HG02840 (cell line): ENCODE measurements at regions not wholly inside any gene's neighbourhood (a gene's known extent, or its start where the extent isn't known, plus 50 kb on each side); places are given as distances from the start of the nearest gene placed in this dataset.
"Not testable (repeated sequence)": the region's sequence is repeated elsewhere in the genome, so short reads cannot be mapped to it uniquely, and the experiment has no call there.

Experiments used
- ATAC-seq: cut with Tn5 transposase; IDR thresholded peaks from one replicate; pipeline ENCODE4 v1.9.1; 2021; ENCODE audit warnings: mild to moderate bottlenecking, moderate library complexity, moderate number of reproducible peaks; ENCODE audit not compliant: unreplicated experiment, low FRiP score

- not testable (repeated sequence) for ATAC-seq
These were observed 270.0 kb upstream of the RRP15 start for GRCh38 chr1:218015106-218015505.

- no peak for ATAC-seq
These were observed 260.8 kb upstream of the RRP15 start for GRCh38 chr1:218024211-218024720.

GRCh38 chr1:218025454-218025853 lies 259.6 kb upstream of the RRP15 start:
- ATAC-seq = no peak

DNA sequence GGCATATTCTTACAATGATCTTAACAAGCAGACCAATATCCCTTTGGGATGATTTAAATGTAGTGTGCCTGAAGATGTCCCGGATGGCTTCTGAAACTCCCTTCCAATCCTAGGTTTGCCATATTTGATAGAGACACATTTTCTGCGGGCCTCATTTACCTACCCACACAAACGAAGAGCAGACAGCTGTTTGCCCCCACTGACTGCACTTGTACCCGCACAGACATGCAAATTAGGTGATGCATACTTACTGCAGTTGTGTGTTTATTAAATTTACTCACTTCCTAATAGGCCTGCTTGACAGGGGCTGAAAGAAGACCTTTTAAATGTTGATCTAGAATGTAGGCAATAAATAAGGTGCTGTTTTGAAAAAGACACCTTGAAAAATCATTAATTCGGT lies 257.9 kb upstream of the RRP15 start:
- no peak for ATAC-seq

- ATAC-seq = no peak
These were observed 254.2 kb upstream of the RRP15 start for GRCh38 chr1:218030846-218031245.

GRCh38 chr1:218031901-218032300 lies 253.2 kb upstream of the RRP15 start:
- no peak for ATAC-seq

DNA sequence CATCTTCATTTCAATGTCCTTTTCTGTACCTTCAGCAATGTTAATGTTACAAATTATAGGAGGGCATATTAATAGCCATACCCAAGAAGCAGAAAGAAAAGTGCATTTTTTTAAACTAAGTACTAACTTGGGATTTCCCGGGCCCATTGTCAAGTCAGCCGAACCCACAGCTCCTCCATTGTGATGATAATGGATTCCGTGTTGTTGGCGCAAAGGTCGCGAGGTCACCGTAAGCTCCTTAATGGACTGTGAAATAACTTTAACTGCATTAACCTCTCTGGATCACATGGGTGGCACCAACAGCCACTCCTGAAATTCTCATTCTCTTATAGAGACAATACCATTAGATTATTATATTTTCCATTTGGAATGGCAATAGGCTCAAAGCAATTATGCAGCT lies 250.6 kb upstream of the RRP15 start:
- ATAC-seq = no peak

GRCh38 chr1:218048828-218049420 lies 236.2 kb upstream of the RRP15 start:
- no peak for ATAC-seq

GRCh38 chr1:218049641-218050040 lies 235.5 kb upstream of the RRP15 start:
- no peak for ATAC-seq

DNA sequence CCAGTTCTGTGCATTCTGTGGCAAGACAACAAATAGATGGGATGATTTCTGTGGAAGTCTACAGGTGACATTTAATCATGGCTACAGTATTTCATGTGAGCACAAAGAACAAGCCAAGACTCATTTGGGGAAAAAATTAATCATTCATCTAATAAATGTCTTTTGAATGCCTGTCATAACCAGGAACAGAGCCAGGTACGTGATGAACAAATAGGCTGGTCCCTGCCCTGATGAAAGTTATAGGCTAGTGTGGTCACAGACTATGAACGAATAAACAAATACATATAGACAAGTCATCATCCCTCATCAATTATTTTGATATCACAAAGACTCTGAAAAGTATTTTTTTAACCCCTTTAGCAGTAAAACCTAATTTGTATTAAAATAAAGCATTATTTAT lies 226.4 kb upstream of the RRP15 start:
- no peak for ATAC-seq

GRCh38 chr1:218064426-218064825 lies 220.7 kb upstream of the RRP15 start:
- ATAC-seq = no peak

GRCh38 chr1:218066332-218066731 lies 218.8 kb upstream of the RRP15 start:
- no peak for ATAC-seq

DNA sequence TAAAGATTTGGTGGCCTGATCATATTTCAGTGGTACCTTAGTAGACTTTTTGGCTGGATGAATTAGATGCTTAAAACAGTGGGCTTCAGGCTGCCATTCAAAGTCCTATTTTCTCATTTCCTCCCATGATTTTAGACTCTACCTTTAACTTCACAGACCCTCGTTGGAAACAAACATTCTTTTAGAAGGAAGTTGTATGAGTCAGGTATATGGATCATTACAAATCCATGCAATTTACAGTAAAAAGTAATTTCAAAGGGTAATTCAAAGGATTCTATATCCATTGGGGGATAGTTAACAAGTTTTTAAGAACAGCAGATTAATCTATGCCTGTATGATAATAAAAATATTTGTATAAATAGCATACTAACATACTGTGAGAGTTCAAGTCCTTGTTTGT lies 216.9 kb upstream of the RRP15 start:
- ATAC-seq = no peak

GRCh38 chr1:218069180-218069579 lies 215.9 kb upstream of the RRP15 start:
- ATAC-seq = no peak

- ATAC-seq = no peak
These were observed 212.0 kb upstream of the RRP15 start for GRCh38 chr1:218073062-218073461.

DNA sequence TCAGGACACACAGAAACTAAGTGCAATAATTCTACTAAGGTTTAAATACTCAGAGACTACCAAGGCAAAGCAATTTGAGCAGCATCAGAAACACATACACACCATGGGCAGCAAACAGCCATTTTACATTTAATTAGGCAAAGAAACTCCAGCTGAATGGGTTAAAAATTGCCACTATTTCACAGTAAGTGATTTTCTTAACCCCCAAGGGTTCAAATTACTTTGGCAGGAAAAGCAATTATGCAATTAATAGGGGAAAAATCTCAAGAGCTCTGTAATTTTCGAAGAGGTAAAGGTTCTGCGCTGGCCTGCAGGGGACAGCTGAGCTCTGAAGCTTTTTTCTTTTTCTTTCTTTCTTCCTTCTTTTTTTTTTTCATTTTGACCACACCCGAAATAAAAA lies 206.2 kb upstream of the RRP15 start:
- ATAC-seq = no peak

DNA sequence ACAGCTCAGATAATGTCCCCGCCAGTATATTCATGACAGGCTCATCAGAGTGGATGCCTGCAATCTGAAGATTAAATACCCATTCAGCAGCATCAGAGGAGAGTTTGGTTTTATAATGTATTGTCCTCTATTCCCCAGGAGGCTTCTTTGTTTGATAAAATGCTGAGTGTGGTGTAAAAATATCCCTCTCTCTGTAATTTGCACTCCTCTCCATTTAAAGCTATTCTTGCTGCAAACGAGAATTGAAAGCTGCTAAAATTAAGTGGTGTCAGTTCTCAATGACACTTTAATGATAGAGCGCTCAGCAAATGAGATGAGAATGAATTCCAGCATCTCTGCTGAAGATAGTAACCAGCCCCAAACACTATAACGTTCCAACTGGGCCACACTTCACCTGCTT lies 205.7 kb upstream of the RRP15 start:
- no peak for ATAC-seq

DNA sequence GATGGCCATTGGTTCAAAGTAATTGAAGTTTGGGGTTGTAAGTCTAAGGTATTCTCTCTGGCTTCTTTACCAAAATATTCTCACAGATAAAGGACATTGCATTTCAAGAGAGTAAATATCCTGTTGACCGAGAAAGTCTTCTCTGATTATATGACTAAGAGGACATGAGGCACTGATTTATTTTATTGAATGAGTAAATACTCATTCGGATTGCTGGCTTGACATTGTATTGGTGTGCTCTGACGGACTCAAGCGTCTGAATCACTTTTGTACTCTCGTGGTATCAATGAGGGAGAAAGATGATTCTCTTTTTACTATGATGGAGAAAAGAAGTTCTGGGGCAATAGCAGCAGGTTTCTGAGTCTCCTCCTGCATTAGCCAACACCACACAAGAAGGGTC lies 205.3 kb upstream of the RRP15 start:
- ATAC-seq = no peak

DNA sequence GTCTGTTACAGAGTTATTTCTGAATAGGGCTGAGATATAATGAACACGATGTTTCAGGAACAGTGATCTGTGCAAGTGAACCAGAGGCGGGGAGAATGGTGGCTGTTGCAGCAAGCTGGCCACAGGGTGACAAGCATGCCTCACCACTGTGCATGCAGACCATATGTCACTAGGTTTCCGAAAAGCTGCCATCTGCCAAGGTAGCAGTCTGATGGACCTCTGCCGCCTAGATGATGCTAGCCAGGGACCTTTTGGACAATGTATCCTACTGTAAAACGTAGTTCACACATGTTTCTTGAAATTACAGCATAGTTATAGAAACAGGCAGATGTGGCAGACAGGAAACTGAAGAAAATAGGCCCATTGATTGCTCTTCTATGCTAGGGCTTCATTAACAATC lies 204.2 kb upstream of the RRP15 start:
- no peak for ATAC-seq

GRCh38 chr1:218081358-218081757 lies 203.7 kb upstream of the RRP15 start:
- no peak for ATAC-seq

DNA sequence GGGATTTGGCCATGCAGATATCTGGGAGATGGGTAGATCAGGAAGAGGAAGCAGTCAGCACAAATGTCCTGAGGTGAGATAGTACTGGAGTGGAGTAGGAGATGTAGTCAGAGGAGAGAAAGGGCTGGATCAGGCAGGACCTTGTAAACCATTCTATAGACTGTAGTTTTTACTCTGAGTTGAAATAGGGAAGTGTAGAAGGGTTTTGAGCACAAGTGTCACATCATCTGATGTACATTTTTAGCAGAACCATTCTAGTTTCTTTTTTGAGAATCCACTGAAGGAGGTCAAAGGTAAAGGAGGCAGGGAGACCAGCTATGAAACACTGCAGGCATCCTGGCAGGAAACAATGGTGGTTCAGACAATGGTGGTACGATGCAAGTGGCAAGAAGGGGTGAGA lies 194.6 kb upstream of the RRP15 start:
- ATAC-seq = no peak

DNA sequence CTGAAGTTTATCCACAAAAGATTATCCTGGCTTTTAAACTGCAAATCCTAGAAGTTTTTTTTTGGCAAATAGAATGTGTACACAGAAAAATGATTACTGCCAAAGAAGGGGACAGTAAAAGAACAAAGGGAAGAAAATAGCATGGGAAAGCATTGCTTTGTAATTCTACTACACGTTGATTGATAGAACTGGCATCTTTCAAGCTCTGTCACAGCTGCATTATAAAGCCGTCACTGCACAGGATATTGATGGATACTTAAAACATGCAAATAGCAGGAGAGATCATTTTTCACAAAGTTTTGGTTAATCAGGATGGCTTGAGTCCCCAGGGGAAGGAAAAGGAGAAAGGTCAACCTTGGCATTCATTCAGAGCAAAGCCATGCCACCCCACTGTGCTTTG lies 183.7 kb upstream of the RRP15 start:
- no peak for ATAC-seq

- ATAC-seq = no peak
These were observed 177.1 kb upstream of the RRP15 start for GRCh38 chr1:218108034-218108433.
